ENCODE measurements at regions not wholly inside any gene's neighbourhood (a gene's known extent, or its start where the extent isn't known, plus 50 kb on each side); places are given as distances from the start of the nearest gene placed in this dataset.

GRCh38 chr12:46711756-46712155, 114.0 kb downstream of the SLC38A4 start:
- WGBS, 2 donors, result 76 to 90% methylated on average over 3 of the region's 3 CpGs
- no peaks in the 10 kb centered on the region for H3K4me1 ChIP-seq
- no peaks in the 10 kb centered on the region for H3K27me3 ChIP-seq
- no peak for TF ChIP-seq POLR2AphosphoS5 (IDR thresholded peaks at IDR 0.05)
- TF ChIP-seq CTCF (IDR thresholded peaks at IDR 0.05), result no peak
- TF ChIP-seq EP300 (IDR thresholded peaks at IDR 0.05), result no peak
- no peak for TF ChIP-seq POLR2A (IDR thresholded peaks at IDR 0.05)
- H3K4me3 ChIP-seq, result no peak overlapping the region
- no peaks in the 10 kb centered on the region for H3K36me3 ChIP-seq
- DNase-seq, result no peak
- ATAC-seq (ENCODE audit: low FRiP score in 2 of 2), result no peak
- H3K9me3 ChIP-seq, result no peaks in the 10 kb centered on the region
- no peak overlapping the region for H3K27ac ChIP-seq

DNA sequence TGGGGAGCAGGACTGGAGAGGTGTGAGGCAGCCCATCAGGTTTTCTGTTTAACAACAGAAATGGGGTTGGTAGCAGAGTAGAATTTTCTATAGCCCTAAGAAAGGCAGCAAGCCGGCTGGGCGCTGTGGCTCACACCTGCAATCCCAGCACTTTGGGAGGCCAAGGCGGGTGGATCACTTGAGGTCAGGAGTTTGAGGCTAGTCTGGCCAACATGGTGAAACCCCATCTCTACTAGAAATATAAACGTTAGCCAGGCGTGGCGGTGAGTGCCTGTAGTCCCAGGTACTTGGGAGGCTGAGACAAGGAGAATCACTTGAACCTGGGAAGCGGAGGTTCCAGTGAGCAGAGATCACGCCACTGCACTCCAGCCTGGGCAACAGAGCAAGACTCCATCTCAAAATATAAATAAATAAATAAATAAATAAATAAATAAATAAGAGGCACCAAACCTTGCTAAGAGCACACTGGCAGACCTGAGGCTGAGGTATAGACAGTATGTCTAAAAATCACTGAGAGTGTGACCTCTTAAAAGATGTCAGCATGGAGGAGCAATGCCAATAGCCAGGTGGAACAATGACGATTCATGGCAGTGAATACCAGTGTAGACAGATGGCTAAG, 115.6 kb downstream of the SLC38A4 start:
- Histone ChIP-seq H3K9me3 (no peaks in the 10 kb centered on the region), H3K27ac (no peak overlapping the region), H3K27me3 (no peaks in the 10 kb centered on the region), H3K4me1 (no peaks in the 10 kb centered on the region), H3K4me3 (no peak overlapping the region), H3K36me3 (no peaks in the 10 kb centered on the region)
- ATAC-seq (ENCODE audit: low FRiP score in 2 of 2), result no peak
- peak in 1 of 2 donors; percentile 10 for DNase-seq
- TF ChIP-seq POLR2AphosphoS5 (IDR thresholded peaks at IDR 0.05), result no peak
- TF ChIP-seq EP300 (IDR thresholded peaks at IDR 0.05), result no peak
- WGBS, 2 donors, result 94 to 95% methylated on average over 9 of the region's 9 CpGs

DNA sequence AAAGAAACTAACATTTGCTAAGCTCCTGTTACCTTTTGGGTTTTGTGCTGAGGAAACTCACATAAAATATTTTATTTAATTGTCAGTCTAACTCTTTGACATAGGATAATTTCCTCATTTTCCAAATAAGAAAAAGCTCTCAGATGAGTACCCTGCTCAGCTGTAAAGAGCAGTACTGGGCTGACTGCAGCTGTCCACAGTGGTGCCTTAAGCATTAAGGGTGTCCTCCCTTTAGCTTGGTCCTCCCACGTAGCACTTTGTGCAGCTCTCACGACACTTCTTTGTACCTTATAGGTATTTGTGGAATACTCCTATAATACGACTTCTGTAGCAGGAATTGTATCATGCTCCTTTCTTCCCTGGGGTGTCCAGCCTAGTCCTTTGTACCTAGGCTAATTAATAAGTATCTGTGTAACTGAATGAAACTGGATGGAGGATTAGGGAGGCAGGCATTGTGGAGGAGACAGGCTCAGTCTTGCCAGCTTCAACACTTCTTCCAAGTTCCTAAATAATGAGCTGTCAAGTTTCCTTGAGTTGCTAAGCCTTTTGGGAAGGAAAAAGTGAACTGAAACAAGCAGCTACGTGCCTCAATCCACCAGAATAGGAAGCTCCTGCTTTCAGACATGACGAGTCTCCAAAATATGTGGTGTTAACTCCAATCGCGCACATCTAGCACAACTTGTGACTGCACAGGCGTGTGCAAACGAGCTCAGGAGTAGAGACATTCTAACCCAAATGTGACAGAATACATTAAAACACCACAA, 123.0 kb downstream of the SLC38A4 start:
- no peak overlapping the region for H3K4me3 ChIP-seq
- H3K27ac ChIP-seq, result no peak overlapping the region
- 71 to 79% methylated on average over 9 of the region's 9 CpGs for WGBS, 2 donors
- H3K9me3 ChIP-seq, result peaks cover 0 to 5% (median 0%) of the 10 kb centered on the region in 4 donors
- TF ChIP-seq CTCF (IDR thresholded peaks at IDR 0.05) (no peak), EP300 (IDR thresholded peaks at IDR 0.05) (no peak), POLR2AphosphoS5 (IDR thresholded peaks at IDR 0.05) (no peak), POLR2A (IDR thresholded peaks at IDR 0.05) (no peak)
- H3K4me1 ChIP-seq, result no peaks in the 10 kb centered on the region
- H3K36me3 ChIP-seq, result no peaks in the 10 kb centered on the region
- ATAC-seq (ENCODE audit: low FRiP score in 2 of 2), result peak in 1 of 2 donors; percentile 63
- no peak for DNase-seq
- no peaks in the 10 kb centered on the region for H3K27me3 ChIP-seq

DNA sequence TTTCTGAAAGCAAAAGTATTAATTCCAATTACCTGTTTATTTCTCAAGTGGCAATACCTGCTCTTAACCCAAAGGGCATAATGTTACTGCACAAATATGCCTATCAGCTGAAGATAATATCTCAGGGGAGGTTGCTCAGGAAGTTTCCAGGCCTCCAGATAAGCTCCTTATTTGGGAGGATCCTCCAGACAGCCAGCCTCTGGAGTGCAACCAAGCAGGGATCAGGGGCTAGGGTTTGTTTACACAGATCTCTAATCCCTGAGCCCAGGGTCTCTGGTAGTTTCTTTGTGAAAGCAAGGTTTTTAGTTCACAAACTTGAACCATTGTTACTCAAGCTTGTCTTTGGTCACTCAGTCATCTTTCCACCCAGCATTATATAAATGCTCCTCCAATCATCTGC, 124.4 kb downstream of the SLC38A4 start:
- H3K27me3 ChIP-seq, result no peaks in the 10 kb centered on the region
- TF ChIP-seq POLR2A (IDR thresholded peaks at IDR 0.05) (no peak), CTCF (IDR thresholded peaks at IDR 0.05) (no peak), POLR2AphosphoS5 (IDR thresholded peaks at IDR 0.05) (no peak), EP300 (IDR thresholded peaks at IDR 0.05) (no peak)
- no peak for ATAC-seq (ENCODE audit: low FRiP score in 2 of 2)

DNA sequence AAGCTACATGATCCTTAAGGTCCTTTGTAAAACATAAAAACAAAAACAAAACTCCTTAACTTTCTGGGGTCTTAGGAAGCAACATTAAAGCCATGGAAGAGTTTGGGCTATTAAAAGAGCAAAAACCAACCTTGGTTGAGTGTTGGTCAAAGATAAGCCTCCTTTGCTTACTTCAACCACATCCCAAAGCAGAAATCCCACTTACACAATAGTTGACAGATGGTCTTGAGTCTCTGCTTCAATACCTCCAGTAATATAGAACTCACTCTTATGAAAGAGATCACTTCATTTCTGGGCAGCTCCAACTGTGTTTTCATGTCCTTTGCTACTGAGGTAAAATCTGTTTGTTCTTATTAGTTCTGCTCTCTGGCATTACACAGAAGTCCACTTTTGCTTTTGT, 125.8 kb downstream of the SLC38A4 start:
- DNase-seq, result no peak
- ATAC-seq (ENCODE audit: low FRiP score in 2 of 2), result no peak
- Histone ChIP-seq H3K27ac (no peak overlapping the region), H3K36me3 (no peaks in the 10 kb centered on the region), H3K9me3 (peaks cover 0 to 5% (median 0%) of the 10 kb centered on the region in 4 donors), H3K4me1 (no peaks in the 10 kb centered on the region), H3K4me3 (no peak overlapping the region), H3K27me3 (no peaks in the 10 kb centered on the region)
- no peak for TF ChIP-seq POLR2A (IDR thresholded peaks at IDR 0.05)
- TF ChIP-seq POLR2AphosphoS5 (IDR thresholded peaks at IDR 0.05), result no peak
- no peak for TF ChIP-seq CTCF (IDR thresholded peaks at IDR 0.05)
- no peak for TF ChIP-seq EP300 (IDR thresholded peaks at IDR 0.05)

More for the DNA sequence above, 124.4 kb downstream of the SLC38A4 start:
- Histone ChIP-seq H3K4me1 (no peaks in the 10 kb centered on the region), H3K4me3 (no peak overlapping the region), H3K36me3 (no peaks in the 10 kb centered on the region), H3K9me3 (peaks cover 0 to 5% (median 0%) of the 10 kb centered on the region in 4 donors), H3K27ac (no peak overlapping the region)
- no peak for DNase-seq

Data from upper lobe of left lung (tissue), 6 donors.